GM21423 (cell line): ENCODE measurements at regions not wholly inside any gene's neighbourhood (a gene's known extent, or its start where the extent isn't known, plus 50 kb on each side); places are given as distances from the start of the nearest gene placed in this dataset.

Experiments
- ATAC-seq: cut with Tn5 transposase; IDR thresholded peaks from one replicate; pipeline ENCODE4 v1.9.1; 2021; ENCODE audit warnings: mild to moderate bottlenecking, moderate library complexity; ENCODE audit not compliant: unreplicated experiment

GRCh38 chr1:187234706-187235105 lies 406.0 kb downstream of the PLA2G4A start:
- no peak for ATAC-seq

GRCh38 chr1:187236199-187236598 lies 407.4 kb downstream of the PLA2G4A start:
- ATAC-seq = no peak

- no peak for ATAC-seq
Observed at GRCh38 chr1:187236676-187237075, 407.9 kb downstream of the PLA2G4A start.

- no peak for ATAC-seq
Observed at GRCh38 chr1:187237542-187237941, 408.8 kb downstream of the PLA2G4A start.

- ATAC-seq = no peak
Observed at GRCh38 chr1:187241971-187242370, 413.2 kb downstream of the PLA2G4A start.

- ATAC-seq = no peak
Observed at GRCh38 chr1:187244623-187245022, 415.9 kb downstream of the PLA2G4A start.

- no peak for ATAC-seq
Observed at GRCh38 chr1:187245201-187245600, 416.5 kb downstream of the PLA2G4A start.

GRCh38 chr1:187249196-187249595 lies 420.4 kb downstream of the PLA2G4A start:
- no peak for ATAC-seq

- no peak for ATAC-seq
Observed at GRCh38 chr1:187252923-187253322, 424.2 kb downstream of the PLA2G4A start.

- ATAC-seq = no peak
Observed at GRCh38 chr1:187257476-187257875, 428.7 kb downstream of the PLA2G4A start.

GRCh38 chr1:187261637-187262036 lies 432.9 kb downstream of the PLA2G4A start:
- ATAC-seq = no peak

GRCh38 chr1:187262731-187263130 lies 434.0 kb downstream of the PLA2G4A start:
- no peak for ATAC-seq

GRCh38 chr1:187264995-187265602 lies 436.4 kb downstream of the PLA2G4A start:
- ATAC-seq = no peak

GRCh38 chr1:187266051-187266450 lies 437.3 kb downstream of the PLA2G4A start:
- ATAC-seq = no peak

- no peak for ATAC-seq
Observed at GRCh38 chr1:187267827-187268226, 439.1 kb downstream of the PLA2G4A start.

- no peak for ATAC-seq
Observed at GRCh38 chr1:187270256-187270655, 441.5 kb downstream of the PLA2G4A start.

GRCh38 chr1:187275346-187275745 lies 446.6 kb downstream of the PLA2G4A start:
- no peak for ATAC-seq

GRCh38 chr1:187275985-187276575 lies 447.3 kb downstream of the PLA2G4A start:
- no peak for ATAC-seq

- ATAC-seq = no peak
Observed at GRCh38 chr1:187276677-187277076, 447.9 kb downstream of the PLA2G4A start.

- ATAC-seq = no peak
Observed at GRCh38 chr1:187280031-187280430, 451.3 kb downstream of the PLA2G4A start.

GRCh38 chr1:187281085-187281484 lies 452.3 kb downstream of the PLA2G4A start:
- no peak for ATAC-seq

GRCh38 chr1:187283984-187284383 lies 455.2 kb downstream of the PLA2G4A start:
- no peak for ATAC-seq
